Activated naive CD4-positive, alpha-beta T cell treated with anti-CD3 and anti-CD28 coated beads, Interleukin-2, amount 50 U/mL, for 72 hours (primary cell): ENCODE measurements at regions not wholly inside any gene's neighbourhood (a gene's known extent, or its start where the extent isn't known, plus 50 kb on each side); places are given as distances from the start of the nearest gene placed in this dataset.
"Not testable (repeated sequence)": the region's sequence is repeated elsewhere in the genome, so short reads cannot be mapped to it uniquely, and the experiment has no call there.

ENCODE experiments used
- ATAC-seq, 2 donors: fragments of 150-1000 bp; cut with Tn5 transposase; 2 replicates each; pipeline ENCODE4 v1.10.0; 2021; ENCODE audit warnings: mild to moderate bottlenecking in 2 of 2, moderate library complexity in 2 of 2
- DNase-seq, 2 donors: peaks; one replicate each; pipeline ENCODE4 v3.0.0; 2021 to 2022; ENCODE audit warnings: low spot score in 2 of 2
- H3K27ac Mint-ChIP-seq, 2 donors: one replicate each; pipeline ENCODE4 v1.8.0; 2022; ENCODE audit warnings: mild to moderate bottlenecking in 2 of 2, mixed read lengths in 2 of 2
- H3K36me3 Mint-ChIP-seq, 2 donors: one replicate each; pipeline ENCODE4 v1.8.0; 2022; ENCODE audit warnings: mixed read lengths in 2 of 2
- H3K9me3 Mint-ChIP-seq, 2 donors: one replicate each; pipeline ENCODE4 v1.8.0; 2022; ENCODE audit warnings: mixed read lengths in 2 of 2

GRCh38 chr5:115450741-115451140, 93.8 kb downstream of the FEM1C start:
- Mint-ChIP-seq H3K27ac (peak overlapping the region in 1 of 2 donors; percentile 9), H3K36me3 (no peaks in the 10 kb centered on the region), H3K9me3 (no peaks in the 10 kb centered on the region)
- DNase-seq (no peak), ATAC-seq (no peak)

DNA sequence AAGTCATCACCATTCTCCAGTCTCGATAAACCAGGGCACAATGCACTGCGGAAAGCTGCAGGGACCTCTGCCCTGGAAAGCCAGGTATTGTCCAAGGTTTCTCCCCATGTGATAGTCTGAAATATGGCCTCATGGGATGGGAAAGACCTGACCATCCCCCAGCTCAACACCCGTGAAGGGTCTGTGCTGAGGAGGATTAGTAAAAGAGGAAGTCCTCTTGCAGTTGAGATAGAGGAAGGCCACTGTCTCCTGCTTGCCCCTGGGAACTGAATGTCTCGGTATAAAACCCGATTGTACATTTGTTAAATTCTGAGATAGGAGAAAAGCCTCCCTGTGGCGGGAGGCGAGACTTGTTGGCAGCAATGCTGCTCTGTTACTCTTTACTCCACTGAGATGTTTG, 95.9 kb downstream of the FEM1C start:
- not testable (repeated sequence) for H3K9me3 Mint-ChIP-seq, H3K36me3 Mint-ChIP-seq, H3K27ac Mint-ChIP-seq, DNase-seq, ATAC-seq

- Mint-ChIP-seq H3K27ac (no peak overlapping the region), H3K9me3 (peaks cover 14 to 22% of the 10 kb centered on the region in 2 donors), H3K36me3 (peaks cover 26 to 32% of the 10 kb centered on the region in 2 donors)
- ATAC-seq (no peak), DNase-seq (no peak)
Observed at GRCh38 chr5:115440782-115441451, 103.7 kb downstream of the FEM1C start.

- DNase-seq (no peak), ATAC-seq (no peak)
- Mint-ChIP-seq H3K27ac (no peak overlapping the region), H3K36me3 (peaks cover 26 to 29% of the 10 kb centered on the region in 2 donors), H3K9me3 (peaks cover 14 to 22% of the 10 kb centered on the region in 2 donors)
Observed at GRCh38 chr5:115439639-115440038, 104.9 kb downstream of the FEM1C start.

- peaks cover 25 to 26% of the 10 kb centered on the region in 2 donors for H3K36me3 Mint-ChIP-seq
- no peak for ATAC-seq
- H3K27ac Mint-ChIP-seq, result no peak overlapping the region
- peaks cover 14 to 22% of the 10 kb centered on the region in 2 donors for H3K9me3 Mint-ChIP-seq
- no peak for DNase-seq
Observed at GRCh38 chr5:115439042-115439441, 105.5 kb downstream of the FEM1C start.

DNA sequence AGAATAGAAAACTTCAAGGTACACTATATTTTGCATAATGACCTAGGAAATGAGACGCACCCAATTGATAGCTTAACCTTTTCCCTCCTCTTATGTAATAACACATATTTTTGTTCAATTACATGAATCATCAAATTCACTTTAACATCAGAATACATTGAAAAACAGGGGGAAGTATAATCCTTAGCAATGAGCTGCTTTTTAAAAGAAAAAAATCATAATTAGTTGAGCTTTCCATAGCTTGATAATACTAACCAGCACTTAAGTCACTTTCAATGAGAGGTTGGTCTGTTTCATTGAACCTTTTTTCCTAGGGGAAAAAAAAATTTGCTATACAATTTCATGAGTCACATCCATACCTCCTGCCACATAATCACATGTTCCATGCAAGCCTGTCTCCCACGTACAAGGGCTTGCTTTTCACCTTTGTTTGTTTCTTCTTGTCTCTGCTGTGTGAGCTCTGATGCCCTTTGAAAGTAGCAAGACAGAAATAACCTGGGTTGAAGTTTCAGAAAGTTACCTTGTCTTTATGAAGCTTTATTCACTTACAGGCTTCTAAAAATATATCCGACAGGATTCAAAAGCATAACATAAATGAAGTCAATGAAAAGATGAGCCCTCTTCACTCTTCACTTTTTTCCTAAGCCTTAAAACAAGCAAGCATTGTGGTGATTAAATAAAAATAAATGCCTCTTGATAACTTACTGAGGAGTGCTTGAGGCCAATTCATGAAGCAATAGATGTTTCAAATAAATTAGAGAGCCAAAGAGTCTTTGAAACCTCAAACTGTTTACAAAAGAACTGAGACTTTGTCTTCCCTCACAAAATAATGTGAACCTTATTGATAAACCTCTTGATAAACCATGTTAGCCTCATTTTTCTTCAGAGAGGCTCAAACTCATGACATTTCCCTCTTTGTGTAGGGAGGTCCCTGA, 108.5 kb downstream of the FEM1C start:
- ATAC-seq, result peak in 1 of 2 donors; percentile 65
- Mint-ChIP-seq H3K36me3 (peaks cover 10 to 11% of the 10 kb centered on the region in 2 donors), H3K9me3 (peaks cover 9 to 12% of the 10 kb centered on the region in 2 donors), H3K27ac (no peak overlapping the region)
- no peak for DNase-seq

- DNase-seq (no peak), ATAC-seq (no peak)
- no peak overlapping the region for H3K27ac Mint-ChIP-seq
- H3K36me3 Mint-ChIP-seq, result peaks cover 3 to 7% of the 10 kb centered on the region in 2 donors
- H3K9me3 Mint-ChIP-seq, result peaks cover 7 to 10% of the 10 kb centered on the region in 2 donors
Observed at GRCh38 chr5:115435065-115435777, 109.4 kb downstream of the FEM1C start.

- H3K9me3 Mint-ChIP-seq, result peaks cover 0 to 5% of the 10 kb centered on the region in 2 donors
- ATAC-seq (no peak), DNase-seq (no peak)
- H3K27ac Mint-ChIP-seq, result no peak overlapping the region
- no peaks in the 10 kb centered on the region for H3K36me3 Mint-ChIP-seq
Observed at GRCh38 chr5:115433918-115434317, 110.7 kb downstream of the FEM1C start.

DNA sequence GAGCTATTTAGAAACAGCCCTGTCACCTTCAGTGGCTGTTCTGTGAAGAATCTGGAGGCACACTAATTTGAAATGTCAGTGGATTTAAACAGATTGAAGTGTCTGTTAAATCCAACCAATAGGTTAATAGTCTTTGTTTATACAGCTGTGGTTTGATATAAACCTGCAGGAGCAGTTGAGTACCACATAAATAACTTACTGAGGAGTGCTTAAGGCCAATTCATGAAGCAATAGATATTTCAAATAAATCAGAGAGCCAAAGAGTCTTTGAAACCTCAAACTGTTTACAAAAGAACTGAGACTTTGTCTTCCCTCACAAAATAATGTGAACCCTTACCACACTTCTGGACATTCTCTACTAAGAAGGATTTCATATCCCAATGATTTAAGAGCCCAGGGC, 111.9 kb downstream of the FEM1C start:
- H3K9me3 Mint-ChIP-seq, result no peaks in the 10 kb centered on the region
- ATAC-seq (no peak), DNase-seq (no peak)
- no peak overlapping the region for H3K27ac Mint-ChIP-seq
- H3K36me3 Mint-ChIP-seq, result no peaks in the 10 kb centered on the region

- Mint-ChIP-seq H3K36me3 (no peaks in the 10 kb centered on the region), H3K9me3 (no peaks in the 10 kb centered on the region), H3K27ac (no peak overlapping the region)
- no peak for DNase-seq
- no peak for ATAC-seq
Observed at GRCh38 chr5:115431116-115431515, 113.5 kb downstream of the FEM1C start.

DNA sequence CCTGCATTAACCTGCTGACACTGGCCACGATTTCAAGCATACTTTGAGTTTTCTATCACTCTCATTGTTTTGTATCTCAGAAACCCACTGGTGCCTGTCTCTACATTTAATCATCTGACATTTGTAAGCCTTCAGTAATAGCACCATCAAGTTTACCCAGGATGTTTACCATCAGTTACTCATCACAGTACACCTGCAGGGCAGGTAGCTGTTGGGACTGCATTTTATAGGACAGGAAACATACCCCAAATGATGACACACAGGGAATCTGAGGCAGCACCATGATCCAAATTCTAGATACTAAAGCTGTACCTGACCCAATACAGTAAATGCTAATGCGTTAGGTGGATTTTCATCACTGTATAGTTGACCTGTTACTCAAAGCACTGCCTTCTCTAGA, 114.2 kb downstream of the FEM1C start:
- no peak overlapping the region for H3K27ac Mint-ChIP-seq

DNA sequence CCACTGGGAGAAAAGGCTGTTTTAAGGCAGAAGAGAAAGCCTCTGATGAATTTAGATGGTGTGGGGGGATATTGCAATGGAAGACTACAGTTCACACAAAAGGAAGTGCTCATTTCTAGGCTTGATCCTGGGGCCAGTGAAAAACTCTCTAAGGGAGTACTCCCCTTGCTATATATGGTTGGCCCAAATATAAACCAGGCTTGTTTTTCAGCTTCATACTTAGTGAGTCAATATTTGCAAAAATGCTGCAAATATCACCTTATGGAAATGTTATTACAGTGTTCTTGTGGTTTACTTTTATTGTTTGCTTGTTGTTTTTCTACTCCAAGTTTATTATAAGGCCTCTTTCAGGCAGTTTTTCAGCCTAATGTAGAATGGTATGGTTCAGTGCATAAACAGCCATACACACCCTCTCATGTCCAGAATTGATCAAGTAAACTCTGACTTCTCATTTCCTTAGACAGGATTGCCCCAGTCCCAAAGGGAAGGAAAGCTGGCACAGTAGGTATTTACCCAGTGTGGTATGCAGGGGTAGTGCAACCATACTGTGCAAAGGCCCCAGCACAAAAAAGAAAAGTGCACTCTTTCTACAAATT, 115.1 kb downstream of the FEM1C start:
- Mint-ChIP-seq H3K36me3 (no peaks in the 10 kb centered on the region), H3K27ac (no peak overlapping the region), H3K9me3 (no peaks in the 10 kb centered on the region)
- DNase-seq (no peak), ATAC-seq (no peak)

More for the DNA sequence above, 114.2 kb downstream of the FEM1C start:
- no peak for DNase-seq
- ATAC-seq, result no peak
- Mint-ChIP-seq H3K36me3 (no peaks in the 10 kb centered on the region), H3K9me3 (no peaks in the 10 kb centered on the region)

DNA sequence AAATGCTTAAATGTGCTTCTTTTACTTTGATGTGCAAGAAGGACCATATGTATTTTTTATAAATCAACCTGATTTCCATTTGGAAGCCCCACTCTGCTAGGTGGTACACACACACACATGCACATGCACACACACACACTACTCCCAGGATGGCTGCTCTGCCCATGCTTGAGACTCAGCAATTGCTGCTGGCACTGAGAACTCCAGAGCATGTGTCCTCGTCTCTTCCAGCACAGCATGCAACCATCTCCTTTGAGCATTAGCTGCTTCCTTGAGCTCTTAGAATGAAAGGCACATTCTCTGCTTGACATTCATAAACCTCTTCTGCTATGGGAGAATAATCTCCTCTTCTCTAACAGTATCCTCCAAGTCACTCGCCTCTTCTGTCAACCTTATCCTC, 115.9 kb downstream of the FEM1C start:
- DNase-seq (no peak), ATAC-seq (no peak)
- H3K36me3 Mint-ChIP-seq, result no peaks in the 10 kb centered on the region
- H3K9me3 Mint-ChIP-seq, result no peaks in the 10 kb centered on the region
- H3K27ac Mint-ChIP-seq, result no peak overlapping the region

GRCh38 chr5:115428248-115428647, 116.3 kb downstream of the FEM1C start:
- no peak for ATAC-seq
- H3K27ac Mint-ChIP-seq, result no peak overlapping the region
- DNase-seq, result no peak
- H3K9me3 Mint-ChIP-seq, result no peaks in the 10 kb centered on the region
- H3K36me3 Mint-ChIP-seq, result no peaks in the 10 kb centered on the region

GRCh38 chr5:115424446-115424845, 120.1 kb downstream of the FEM1C start:
- no peak for DNase-seq
- no peak for ATAC-seq
- H3K27ac Mint-ChIP-seq, result no peak overlapping the region
- H3K9me3 Mint-ChIP-seq, result no peaks in the 10 kb centered on the region
- H3K36me3 Mint-ChIP-seq, result no peaks in the 10 kb centered on the region

DNA sequence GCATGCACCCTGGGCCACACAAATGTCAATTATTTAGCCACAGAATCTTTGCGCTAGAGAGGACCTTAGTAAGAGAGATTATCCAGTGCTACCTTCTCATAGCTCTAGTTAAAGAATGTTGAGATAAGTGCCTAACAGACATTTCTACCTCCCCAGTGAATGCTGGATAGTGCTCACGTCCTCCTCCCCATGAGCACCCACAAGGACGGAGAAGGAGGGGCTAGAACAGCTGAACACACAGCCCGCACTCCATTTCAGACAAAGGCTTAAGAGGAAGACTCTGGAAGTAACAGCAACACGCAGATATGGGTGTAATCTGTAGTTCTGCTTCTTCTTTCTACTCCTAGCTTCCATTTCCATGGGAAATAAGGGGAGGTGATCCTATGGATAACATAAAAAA, 120.5 kb downstream of the FEM1C start:
- ATAC-seq, result no peak
- H3K27ac Mint-ChIP-seq, result no peak overlapping the region
- DNase-seq, result no peak
- H3K36me3 Mint-ChIP-seq, result no peaks in the 10 kb centered on the region
- H3K9me3 Mint-ChIP-seq, result peaks cover 0 to under 1% of the 10 kb centered on the region in 2 donors

DNA sequence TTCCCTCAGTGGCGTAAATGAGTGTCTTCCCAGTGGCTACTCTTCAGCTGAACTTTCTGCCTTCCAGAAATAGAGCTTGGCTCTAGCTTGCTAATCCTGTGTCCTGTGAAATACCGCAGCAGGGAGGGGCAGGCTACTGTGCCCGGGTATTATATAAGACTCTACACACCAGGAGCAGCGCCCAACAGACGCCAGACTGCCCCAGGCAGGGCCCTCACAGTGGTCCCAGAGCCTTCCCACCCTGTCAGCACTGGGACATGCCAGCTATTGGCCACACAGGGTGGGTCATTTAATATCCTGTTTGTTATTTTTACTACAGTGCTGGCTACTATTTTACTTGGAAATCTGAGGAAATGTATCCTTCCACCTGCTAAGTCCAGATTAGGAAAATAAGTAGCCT, 121.0 kb downstream of the FEM1C start:
- DNase-seq (no peak), ATAC-seq (no peak)
- H3K9me3 Mint-ChIP-seq, result peaks cover 0 to 5% of the 10 kb centered on the region in 2 donors
- no peak overlapping the region for H3K27ac Mint-ChIP-seq
- no peaks in the 10 kb centered on the region for H3K36me3 Mint-ChIP-seq
